Hematopoietic multipotent progenitor cell treated with erythropoietin and hydrocortisone succinate and interleukin-3 and kit ligand, for 17 days (in vitro differentiated cells): ENCODE measurements at regions not wholly inside any gene's neighbourhood (a gene's known extent, or its start where the extent isn't known, plus 50 kb on each side); places are given as distances from the start of the nearest gene placed in this dataset.
"Not testable (repeated sequence)": the region's sequence is repeated elsewhere in the genome, so short reads cannot be mapped to it uniquely, and the experiment has no call there.

Source experiments
- DNase-seq: peaks from one replicate; pipeline ENCODE4 v3.0.0-alpha.2; 2015; ENCODE audit warnings: low spot score

- DNase-seq: no peak
Observed at GRCh38 chr4:181821039-181822004, 421.9 kb upstream of the TENM3 start.

DNA sequence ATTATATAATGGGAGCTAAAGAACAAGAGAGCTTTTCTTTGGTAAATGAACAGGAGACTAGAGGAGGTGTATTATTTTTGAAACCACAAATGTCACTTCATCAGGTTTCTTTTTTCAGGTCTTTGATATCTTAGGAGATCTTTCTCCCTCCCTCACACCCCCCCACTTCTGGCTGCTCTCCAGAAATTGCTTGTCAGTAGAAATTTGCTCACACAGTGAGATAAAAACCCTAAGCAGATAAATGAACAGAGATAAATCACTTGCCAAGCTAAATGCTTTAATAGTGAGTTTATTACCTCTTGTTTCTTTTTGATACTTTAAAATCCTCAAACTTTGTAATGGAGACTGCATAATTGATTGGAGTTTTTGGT is 421.2 kb upstream of the TENM3 start:
- DNase-seq: no peak

DNA sequence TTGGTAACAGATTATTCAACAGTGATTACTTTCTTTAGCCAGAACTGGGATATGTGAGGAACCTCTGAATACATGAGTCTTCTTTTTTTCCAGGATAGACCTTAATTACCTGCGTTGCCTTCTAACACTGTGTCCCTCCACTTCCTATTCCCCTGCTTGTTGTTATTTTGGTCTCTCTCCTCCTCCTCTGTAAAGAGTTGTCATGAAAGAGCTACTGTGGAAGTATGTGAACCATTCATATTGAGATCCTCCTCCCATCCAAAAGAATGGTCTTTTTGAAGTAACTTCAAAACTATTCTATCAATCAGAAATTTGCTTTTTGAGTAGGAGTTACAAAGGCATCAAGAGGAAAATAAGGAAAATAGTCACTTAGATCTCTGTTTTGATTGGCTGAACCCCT is 420.0 kb upstream of the TENM3 start:
- DNase-seq: no peak

GRCh38 chr4:181823645-181824044 is 419.6 kb upstream of the TENM3 start:
- no peak for DNase-seq

- no peak for DNase-seq
Observed at GRCh38 chr4:181825564-181825963, 417.6 kb upstream of the TENM3 start.

- DNase-seq: no peak
Observed at GRCh38 chr4:181827246-181827645, 416.0 kb upstream of the TENM3 start.

DNA sequence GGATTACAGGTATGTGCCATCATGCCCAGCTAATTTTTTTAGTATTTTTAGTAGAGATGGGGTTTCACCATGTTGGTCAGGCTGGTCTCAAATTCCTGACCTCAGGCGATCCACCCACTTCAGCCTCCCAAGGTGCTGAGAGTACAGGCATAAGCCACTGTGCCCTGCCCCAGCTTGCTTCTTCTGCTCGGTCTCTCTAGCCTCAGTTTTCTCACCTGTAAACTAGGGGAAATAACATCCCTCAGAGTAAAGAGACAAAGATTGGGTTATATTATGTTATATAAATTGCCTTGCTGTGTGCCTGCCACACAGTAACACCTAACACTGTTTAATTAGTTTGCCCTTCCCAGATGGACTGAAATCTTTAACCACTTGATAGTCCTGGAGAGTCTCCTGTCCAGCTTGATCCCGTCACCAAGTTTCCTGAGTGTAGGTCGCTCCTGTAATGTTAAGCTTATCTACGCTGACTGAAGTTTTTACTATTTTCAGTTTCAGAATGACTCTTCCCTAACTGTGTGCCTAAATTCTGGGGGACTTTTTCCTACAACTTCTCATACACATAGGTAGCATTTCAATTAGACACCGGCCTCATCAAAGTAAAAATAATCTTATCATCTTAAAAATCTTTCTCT is 412.7 kb upstream of the TENM3 start:
- no peak for DNase-seq

GRCh38 chr4:181834071-181834470 is 409.1 kb upstream of the TENM3 start:
- DNase-seq: no peak

DNA sequence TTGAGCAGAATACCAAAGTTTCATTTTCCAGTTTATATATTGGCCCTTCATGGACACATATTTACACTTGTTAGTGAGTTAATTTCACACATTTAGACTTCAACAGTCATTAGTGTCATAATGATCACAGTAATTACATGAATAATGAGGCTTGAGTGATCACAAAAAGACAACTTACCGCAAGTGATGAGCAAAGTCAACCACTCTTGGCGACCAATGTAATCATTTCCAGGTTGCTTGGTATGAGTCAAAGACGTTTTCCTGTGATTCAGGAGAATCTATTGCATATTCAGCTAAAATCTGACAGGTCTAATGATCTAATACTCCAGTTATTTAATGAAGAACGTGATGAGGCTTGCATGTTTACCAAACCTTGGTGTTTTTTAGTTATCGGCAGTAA is 407.9 kb upstream of the TENM3 start:
- no peak for DNase-seq

- DNase-seq: no peak
Observed at GRCh38 chr4:181838253-181838652, 404.9 kb upstream of the TENM3 start.

DNA sequence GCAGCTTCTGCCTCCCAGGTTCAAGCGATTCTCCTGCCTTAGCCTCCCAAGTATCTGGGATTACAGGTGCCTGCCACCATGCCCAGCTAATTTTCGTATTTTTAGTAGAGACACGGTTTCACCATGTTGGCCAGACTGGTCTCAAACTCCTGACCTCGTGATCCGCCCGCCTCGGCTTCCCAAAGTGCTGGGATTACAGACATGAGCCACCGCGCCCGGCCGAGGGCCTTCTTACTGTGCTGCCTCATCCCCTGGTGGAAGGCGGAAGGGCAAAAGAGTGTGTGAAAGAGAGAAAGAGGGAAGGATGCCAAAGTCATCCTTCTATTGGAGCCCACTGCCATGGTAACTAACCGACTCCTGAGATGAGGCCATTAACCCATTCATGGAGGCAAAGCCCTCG is 399.4 kb upstream of the TENM3 start:
- not testable (repeated sequence) for DNase-seq

DNA sequence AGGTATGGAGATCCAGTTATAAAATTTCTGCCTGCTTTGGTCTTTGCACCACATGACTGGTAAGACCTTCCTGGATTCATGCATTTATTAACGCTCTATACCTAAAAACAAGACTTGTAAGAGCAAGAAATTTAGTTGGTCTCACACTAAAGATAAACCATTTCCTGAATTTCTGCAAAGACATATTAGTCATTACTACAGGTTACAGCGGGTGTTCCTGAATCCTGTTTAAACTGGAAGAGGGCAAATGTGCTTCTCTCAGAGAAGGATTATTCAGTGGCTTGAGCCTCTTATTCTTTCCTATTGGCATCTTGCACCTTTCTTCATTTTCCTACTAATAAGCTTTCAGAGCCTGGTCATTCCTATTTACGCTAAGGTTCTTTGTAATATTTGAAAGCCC is 397.6 kb upstream of the TENM3 start:
- DNase-seq: no peak

DNA sequence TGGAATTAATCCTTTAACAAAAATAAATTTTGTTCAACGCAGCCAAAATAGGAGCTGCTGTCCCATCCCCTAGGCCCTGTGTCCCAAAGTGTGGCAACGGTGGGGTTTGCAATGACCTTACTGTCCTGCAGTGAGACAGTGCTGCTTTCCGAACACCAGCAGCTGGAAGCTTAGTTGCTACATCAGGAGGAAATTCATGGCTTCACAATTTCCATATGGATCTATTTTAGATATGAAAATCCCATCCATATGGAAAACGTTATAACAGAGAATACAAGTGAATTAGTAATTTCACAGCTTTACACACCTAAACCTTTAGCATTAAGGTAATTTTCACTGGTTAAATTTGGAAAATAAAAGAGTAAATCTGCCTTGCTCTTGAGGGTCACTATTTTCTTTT is 396.3 kb upstream of the TENM3 start:
- no peak for DNase-seq

- DNase-seq: no peak
Observed at GRCh38 chr4:181848357-181848756, 394.8 kb upstream of the TENM3 start.

DNA sequence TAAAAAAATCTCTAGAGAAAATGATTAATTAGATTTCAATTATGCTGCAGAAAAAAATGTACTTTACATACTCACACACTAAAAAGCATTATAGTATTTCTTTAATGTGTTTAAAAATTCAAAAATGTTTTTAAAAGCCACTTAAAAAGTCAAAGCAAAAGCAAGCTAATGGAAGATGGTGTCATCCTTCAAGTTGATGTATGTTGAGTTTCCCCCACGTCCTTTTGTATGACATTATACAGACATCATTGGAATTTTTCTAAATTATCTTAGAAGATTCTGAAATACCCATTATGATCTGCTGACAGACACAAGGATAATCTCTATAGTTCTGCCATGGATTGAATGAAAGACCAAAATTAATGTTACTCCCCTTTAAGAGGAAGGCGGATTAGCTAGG is 393.7 kb upstream of the TENM3 start:
- DNase-seq: no peak

GRCh38 chr4:181853881-181854511 is 389.2 kb upstream of the TENM3 start:
- no peak for DNase-seq

GRCh38 chr4:181855307-181855706 is 387.9 kb upstream of the TENM3 start:
- DNase-seq: no peak

DNA sequence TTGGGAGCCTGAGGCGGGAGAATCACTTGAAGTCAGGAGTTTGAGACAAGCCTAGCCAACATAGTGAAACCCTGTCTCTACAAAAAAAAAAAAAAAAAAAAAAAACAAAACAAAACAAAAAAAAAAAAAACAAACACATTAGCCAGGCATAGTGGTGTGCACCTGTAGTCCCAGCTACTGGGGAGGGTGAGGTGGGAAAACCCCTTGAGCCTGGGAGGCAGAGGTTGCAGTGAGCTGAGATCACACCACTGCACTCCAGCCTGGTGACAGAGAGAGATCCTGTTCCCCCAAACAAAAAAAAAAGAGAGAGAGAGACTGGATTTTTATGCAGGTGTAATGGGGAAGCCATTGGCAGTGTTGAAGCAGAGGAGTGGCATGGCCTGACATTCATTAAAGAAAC is 385.7 kb upstream of the TENM3 start:
- not testable (repeated sequence) for DNase-seq

- DNase-seq: no peak
Observed at GRCh38 chr4:181858741-181859140, 384.5 kb upstream of the TENM3 start.

GRCh38 chr4:181859439-181859838 is 383.8 kb upstream of the TENM3 start:
- no peak for DNase-seq

DNA sequence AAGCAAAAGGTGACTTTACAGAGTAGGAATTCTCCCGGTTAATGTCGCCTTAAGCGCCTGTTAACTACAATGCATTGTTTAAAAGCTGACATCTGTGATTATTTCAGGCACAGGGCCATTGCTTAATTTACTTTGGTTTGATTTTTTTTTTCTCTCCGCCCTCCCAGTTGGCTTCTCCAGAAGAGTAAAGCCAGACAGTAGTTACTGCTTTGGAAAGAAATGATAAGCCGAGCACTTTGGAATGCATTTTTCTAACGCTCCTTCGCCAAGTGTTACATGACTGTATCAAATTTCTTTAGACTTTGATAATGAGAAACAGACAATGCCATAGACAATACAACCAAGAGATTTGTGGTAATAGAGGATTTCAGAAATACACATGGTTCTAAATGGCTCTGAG is 383.0 kb upstream of the TENM3 start:
- no peak for DNase-seq

GRCh38 chr4:181860668-181861067 is 382.5 kb upstream of the TENM3 start:
- DNase-seq: no peak

DNA sequence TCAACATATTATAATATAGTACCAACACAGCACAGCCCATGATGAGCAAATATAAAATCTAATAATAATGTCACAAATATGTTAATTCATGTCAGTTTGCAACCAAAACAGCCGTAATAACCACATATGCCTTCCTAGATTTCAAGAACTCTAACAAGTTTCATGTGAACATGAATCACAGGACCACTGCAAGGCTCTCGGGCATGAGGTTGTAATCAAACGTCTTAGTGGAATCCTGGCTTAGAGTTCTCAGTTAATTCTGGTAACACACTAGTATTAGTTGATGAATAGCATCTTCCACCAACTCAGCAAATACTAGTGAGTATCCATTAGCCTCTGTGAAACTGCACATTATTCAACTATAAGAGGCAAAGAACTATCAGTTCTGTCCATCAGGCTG is 379.3 kb upstream of the TENM3 start:
- no peak for DNase-seq
